GM21786 (cell line): ENCODE measurements at regions not wholly inside any gene's neighbourhood (a gene's known extent, or its start where the extent isn't known, plus 50 kb on each side); places are given as distances from the start of the nearest gene placed in this dataset.

ENCODE experiments used
- ATAC-seq: cut with Tn5 transposase; IDR thresholded peaks from one replicate; pipeline ENCODE4 v1.9.1; 2021; ENCODE audit not compliant: unreplicated experiment

DNA sequence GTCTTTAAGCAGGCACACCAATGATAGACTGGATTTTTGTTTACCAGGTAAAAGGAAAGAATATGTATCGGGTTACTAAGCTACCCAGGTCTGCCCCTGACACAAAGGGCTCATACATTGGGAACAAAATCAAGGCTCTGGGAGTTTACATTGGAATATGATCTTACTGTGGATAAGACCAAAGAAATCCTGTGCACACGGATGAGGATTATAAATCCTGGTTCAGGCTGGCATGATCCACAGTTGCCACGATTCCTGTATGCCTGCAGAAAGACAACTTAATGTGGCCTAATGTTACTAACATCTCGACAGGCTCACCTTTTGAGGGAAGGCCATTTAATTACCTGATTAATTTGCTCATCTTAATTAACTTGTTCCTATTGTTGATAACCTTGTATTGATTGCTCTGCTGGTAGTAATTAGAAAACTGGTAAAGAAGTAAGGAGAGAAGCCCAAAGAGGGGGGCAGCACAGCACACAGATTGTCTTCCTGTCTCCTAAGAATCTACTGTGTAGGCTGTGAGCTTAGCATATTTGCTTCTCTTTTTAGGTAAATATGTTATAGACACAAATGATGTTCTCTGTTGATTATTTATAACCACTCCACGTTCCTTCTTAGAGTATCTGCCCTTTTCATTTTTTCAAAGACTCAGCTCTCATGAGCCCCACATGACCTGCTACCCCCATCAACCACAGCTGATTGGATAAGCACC is 51.0 kb upstream of the TOX3 start:
- ATAC-seq, result no peak

DNA sequence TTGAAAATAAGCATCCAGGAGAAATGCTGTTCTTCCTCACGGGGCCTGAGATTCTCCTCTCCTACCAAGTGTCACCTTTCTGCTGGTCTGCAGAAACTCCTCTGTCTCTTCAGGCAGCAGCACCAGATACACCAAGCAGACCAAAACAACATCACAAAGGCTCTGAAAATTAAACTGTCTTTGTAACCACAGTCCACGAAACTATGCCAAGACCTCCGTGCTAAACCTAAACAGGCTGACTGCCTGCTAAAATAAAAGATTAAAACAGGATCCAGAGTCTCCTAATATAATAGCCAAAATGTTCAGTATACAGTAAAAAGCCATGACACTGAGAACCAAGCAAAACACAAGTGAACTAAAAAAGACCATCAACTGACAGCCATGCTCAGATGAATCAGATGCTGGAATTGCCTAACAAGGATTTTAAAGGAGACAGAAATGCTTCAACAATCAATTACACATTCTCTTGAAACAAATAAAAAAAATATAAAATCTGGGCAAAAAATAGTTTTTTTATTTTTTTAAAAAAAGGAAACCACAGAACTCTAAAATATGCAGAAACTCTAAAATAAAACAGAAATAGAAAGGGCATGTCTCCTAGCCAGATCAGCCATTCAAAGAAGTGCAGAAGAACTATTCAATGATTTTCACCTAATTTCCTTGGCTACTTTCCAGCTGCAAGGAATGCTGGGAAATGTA is 50.3 kb upstream of the TOX3 start:
- ATAC-seq, result no peak
